SK-N-MC (cell line): ENCODE measurements at regions not wholly inside any gene's neighbourhood (a gene's known extent, or its start where the extent isn't known, plus 50 kb on each side); places are given as distances from the start of the nearest gene placed in this dataset.
"Not testable (repeated sequence)": the region's sequence is repeated elsewhere in the genome, so short reads cannot be mapped to it uniquely, and the experiment has no call there.

Experiments used
- EZH2 ChIP-seq: fragments of 200-600 bp; sonication (generic); IDR thresholded peaks from one replicate; pipeline ENCODE4 v1.6.1; 2017; ENCODE audit warnings: antibody characterized with exemption
- FOXP2 ChIP-seq: optimal IDR thresholded peaks from 2 replicates; pipeline ENCODE3; 2011; ENCODE audit warnings: mild to moderate bottlenecking, moderate library complexity; ENCODE audit not compliant: insufficient read depth; ENCODE audit errors: extremely low read length, control extremely low read depth
- POLR2AphosphoS5 ChIP-seq: IDR thresholded peaks from 2 replicates; pipeline ENCODE4 v1.6.1; 2012; ENCODE audit warnings: mild to moderate bottlenecking, low read depth, low read length, borderline replicate concordance

DNA sequence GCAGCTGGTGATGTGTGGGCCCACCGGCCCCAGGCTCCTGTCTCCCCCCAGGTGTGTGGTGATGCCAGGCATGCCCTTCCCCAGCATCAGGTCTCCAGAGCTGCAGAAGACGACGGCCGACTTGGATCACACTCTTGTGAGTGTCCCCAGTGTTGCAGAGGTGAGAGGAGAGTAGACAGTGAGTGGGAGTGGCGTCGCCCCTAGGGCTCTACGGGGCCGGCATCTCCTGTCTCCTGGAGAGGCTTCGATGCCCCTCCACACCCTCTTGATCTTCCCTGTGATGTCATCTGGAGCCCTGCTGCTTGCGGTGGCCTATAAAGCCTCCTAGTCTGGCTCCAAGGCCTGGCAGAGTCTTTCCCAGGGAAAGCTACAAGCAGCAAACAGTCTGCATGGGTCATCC, 268.4 kb downstream of the OR4F29 start:
- TF ChIP-seq EZH2, POLR2AphosphoS5, FOXP2: not testable (repeated sequence)
